GM20000 (cell line): ENCODE measurements at regions not wholly inside any gene's neighbourhood (a gene's known extent, or its start where the extent isn't known, plus 50 kb on each side); places are given as distances from the start of the nearest gene placed in this dataset.

Experiments used
- DNase-seq: peaks from one replicate; pipeline ENCODE4 v3.0.0; 2012; ENCODE audit warnings: low spot score
- TF ChIP-seq, protein P1 (sequence below): IDR thresholded peaks from 2 replicates; pipeline ENCODE4 v1.5.1; 2012; ENCODE audit warnings: mild to moderate bottlenecking, control low read depth; ENCODE audit errors: extremely low read depth, missing control alignments

DNA sequence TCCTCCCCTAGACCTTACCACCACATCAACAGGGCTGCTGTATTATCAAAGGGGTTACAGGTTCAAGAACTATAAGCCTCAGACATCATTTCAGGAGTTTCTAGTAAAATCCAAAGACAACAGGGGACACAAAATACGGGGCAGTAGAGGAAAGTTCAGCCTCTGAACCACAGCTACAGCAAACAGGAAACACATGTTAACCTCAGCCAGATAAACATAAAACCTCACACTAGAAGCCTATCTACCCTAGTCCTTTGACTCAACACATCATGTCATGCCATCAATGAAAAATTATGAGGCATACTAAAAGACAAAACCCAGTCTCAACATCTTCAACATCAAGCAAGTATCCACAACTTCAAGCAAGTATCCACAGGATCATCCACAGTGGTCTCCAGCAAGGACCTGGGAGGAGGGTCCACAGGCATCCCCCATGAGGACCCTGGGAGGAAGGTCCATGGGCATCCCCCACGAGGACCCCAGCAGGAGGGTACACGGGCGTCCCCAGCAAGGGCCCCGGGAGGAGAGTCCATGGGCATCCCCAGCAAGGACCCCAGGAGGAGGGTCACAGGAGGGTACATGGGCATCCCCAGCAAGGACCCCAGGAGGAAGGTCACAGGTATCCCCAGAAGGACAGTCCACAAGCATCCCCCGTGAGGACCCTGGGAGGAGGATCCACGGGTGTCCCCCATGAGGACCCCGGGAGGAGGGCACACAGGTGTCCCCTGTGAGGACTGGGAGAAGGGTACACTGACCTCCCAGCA, 440.0 kb downstream of the MATN1 start:
- TF ChIP-seq, protein P1, sequence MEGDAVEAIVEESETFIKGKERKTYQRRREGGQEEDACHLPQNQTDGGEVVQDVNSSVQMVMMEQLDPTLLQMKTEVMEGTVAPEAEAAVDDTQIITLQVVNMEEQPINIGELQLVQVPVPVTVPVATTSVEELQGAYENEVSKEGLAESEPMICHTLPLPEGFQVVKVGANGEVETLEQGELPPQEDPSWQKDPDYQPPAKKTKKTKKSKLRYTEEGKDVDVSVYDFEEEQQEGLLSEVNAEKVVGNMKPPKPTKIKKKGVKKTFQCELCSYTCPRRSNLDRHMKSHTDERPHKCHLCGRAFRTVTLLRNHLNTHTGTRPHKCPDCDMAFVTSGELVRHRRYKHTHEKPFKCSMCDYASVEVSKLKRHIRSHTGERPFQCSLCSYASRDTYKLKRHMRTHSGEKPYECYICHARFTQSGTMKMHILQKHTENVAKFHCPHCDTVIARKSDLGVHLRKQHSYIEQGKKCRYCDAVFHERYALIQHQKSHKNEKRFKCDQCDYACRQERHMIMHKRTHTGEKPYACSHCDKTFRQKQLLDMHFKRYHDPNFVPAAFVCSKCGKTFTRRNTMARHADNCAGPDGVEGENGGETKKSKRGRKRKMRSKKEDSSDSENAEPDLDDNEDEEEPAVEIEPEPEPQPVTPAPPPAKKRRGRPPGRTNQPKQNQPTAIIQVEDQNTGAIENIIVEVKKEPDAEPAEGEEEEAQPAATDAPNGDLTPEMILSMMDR = no peak
- DNase-seq = no peak

DNA sequence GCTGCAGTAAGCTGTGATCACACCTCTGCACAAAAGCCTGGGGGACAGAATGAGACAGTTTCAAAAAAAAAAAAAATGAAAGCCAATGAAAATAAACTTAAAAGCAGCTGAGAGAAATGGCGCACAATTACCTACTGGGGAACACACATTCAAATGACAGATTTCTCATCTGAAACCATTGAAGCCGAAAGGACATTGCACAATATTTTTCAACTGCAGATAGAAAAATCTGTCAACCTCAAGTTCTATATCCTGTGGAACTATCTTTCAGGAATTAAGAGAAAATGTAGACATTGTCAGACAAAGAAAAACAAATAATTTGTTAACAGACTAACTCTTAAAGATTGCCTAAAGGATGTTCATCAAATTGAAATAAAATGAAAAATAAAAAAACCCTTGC, 442.8 kb downstream of the MATN1 start:
- DNase-seq = no peak
- TF ChIP-seq, protein P1 = no peak

DNA sequence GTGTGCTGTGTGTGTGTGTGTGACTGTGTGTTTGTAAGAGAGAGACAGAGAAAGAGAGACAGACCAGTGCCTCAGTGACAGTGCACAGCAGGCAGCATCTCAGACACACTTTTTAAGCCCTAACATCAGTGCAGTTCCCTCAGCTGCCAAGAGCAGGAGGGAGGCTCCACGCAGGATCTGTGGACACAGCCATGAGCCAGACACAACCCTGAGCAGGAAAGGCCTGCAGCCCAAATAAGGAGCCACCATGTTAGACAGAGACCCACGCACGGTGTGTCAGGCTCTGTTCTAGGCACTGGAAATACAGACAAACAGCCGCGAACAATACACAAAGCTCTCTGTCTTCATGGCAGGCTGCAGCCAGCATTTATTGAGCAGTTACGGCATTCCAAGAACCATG, 445.5 kb downstream of the MATN1 start:
- no peak for DNase-seq
- TF ChIP-seq, protein P1 = no peak

DNA sequence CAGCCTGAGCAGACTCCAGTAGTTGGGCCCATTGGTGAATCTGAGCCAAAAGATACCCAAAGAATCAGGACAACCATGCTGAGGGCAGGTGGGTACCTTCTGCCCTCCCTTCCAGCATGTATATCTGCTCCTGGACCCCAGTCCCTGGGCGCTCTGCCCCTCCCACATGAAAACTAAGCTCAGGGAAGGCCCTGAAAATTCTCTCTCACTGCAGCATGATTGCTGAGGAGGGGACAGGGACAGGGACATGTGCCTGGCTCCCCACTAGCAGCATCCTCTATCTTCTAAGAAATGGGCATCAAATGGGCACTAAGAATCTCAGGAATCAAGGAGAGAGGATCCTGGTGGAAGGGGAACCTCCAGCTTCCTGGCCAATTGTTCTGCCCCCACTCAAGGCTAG, 446.0 kb downstream of the MATN1 start:
- TF ChIP-seq, protein P1 = no peak
- DNase-seq = no peak

DNA sequence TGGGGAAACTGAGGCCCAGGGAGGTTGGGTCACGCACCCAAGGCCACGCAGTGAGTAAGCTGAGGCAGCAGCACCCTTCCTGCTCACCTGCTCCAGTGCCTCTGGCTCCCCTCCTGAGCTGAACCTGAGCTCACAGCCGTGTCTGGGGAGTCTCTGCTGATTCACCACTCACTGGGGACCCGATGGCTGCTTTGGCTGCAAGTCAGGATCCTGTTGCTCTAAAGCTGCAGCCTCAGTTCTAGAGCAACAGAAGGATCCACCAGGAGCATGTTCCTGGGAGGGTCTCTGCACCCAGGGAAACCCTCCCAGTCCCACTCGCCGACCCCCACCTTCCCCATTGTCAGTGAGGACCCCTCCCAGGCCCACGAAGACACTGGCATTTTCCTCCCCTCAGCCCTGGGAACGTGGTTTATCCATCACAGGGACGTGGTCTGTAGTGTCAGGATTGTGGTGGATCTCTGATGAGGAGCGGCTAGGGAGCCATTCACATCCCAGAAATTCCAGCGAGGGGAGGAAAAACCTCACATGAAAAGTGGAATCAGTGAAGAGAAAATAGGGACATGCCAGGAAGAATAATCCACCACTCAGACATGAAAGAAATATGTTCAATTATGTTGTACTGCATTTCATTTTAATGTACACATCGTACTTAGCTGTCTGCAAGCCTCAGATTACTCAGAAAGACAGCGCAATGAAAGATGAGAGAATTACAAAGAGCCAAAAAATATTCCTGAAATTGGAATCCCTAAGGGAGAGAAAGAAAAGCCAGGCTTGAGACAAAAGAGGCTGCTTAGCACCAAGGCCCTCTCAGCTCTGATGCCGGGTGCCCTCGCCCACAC, 447.2 kb downstream of the MATN1 start:
- TF ChIP-seq, protein P1 = no peak
- no peak for DNase-seq

DNA sequence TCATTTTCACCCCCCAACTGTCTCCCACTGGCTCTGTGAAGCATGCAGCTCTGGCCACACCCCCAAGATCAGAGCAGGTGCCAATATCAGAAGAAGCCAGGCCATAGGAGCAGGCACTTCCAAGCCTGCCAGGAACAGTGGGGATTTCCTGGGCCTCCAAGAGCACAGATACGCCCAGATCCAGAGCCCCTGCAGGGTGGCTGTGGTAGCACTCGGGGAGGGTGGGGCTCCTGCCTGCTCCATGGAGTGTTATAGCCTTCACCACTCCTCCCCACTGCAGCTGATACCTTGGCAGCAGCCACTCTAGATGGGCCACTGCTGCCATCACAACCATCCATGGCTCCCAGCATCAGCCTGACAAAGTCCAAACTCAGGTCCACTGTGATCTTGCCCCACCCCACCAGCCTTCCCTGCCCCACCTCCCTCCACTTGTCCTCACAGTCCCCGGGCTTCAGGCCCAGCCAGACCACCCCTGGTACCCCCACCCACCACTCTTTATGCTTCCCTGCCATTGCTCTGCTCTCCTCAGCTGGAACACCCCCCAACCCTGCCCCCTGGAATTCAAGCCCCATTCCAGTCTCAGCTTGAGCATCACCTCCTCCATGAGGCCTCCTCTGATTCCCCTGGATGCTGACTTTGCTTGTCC, 448.3 kb downstream of the MATN1 start:
- DNase-seq = no peak

More for the DNA sequence above, 448.3 kb downstream of the MATN1 start:
- TF ChIP-seq, protein P1 = no peak
